Neutrophil (primary cell): ENCODE measurements at regions not wholly inside any gene's neighbourhood (a gene's known extent, or its start where the extent isn't known, plus 50 kb on each side); places are given as distances from the start of the nearest gene placed in this dataset.

Experiments
- H3K27ac ChIP-seq: fragments of 200-600 bp; sonication (generic); 2 replicates; pipeline ENCODE4 v1.5.1; 2016; ENCODE audit warnings: mild to moderate bottlenecking, moderate library complexity
- H3K27me3 ChIP-seq: fragments of 200-600 bp; sonication (generic); 2 replicates; pipeline ENCODE4 v1.6.0; 2016; ENCODE audit warnings: mild to moderate bottlenecking
- H3K36me3 ChIP-seq: fragments of 200-600 bp; sonication (generic); 2 replicates; pipeline ENCODE4 v1.5.1; 2017
- H3K4me1 ChIP-seq, 2 experiments: fragments of 200-600 bp in 1 of 2; sonication (generic) in 1 of 2; 1 replicate in 1 of 2; 2 replicates in 1 of 2; pipeline versions ENCODE4 v1.5.1 to v1.6.1; 2013 to 2016; ENCODE audit warnings: low read depth in 1 of 2, low read length in 1 of 2, mild to moderate bottlenecking in 1 of 2, moderate library complexity in 1 of 2; ENCODE audit not compliant: control insufficient read depth in 1 of 2, insufficient read depth in 1 of 2
- H3K4me3 ChIP-seq, 2 experiments: fragments of 200-600 bp in 1 of 2; sonication (generic) in 1 of 2; 1 replicate in 1 of 2; 2 replicates in 1 of 2; pipeline ENCODE4 v1.5.1; 2013 to 2016; ENCODE audit warnings: low read depth in 1 of 2, low read length in 1 of 2, mild to moderate bottlenecking in 1 of 2, moderate library complexity in 1 of 2
- H3K9me3 ChIP-seq: fragments of 200-600 bp; sonication (generic); 2 replicates; pipeline ENCODE4 v1.5.1; 2016
- CTCF ChIP-seq: fragments of 200-600 bp; sonication (generic); IDR thresholded peaks from 2 replicates; pipeline ENCODE4 v1.5.1; 2016; ENCODE audit warnings: antibody characterized with exemption

- Histone ChIP-seq H3K4me3 (no peak overlapping the region), H3K36me3 (no peaks in the 10 kb centered on the region), H3K4me1 (no peaks in the 10 kb centered on the region), H3K27ac (no peak overlapping the region), H3K9me3 (peaks cover 13% of the 10 kb centered on the region), H3K27me3 (no peaks in the 10 kb centered on the region)
- TF ChIP-seq CTCF, result no peak
Observed at GRCh38 chr15:25175789-25176615, 221.2 kb downstream of the SNRPN start.

- Histone ChIP-seq H3K27ac (no peak overlapping the region), H3K4me3 (no peak overlapping the region), H3K27me3 (no peaks in the 10 kb centered on the region), H3K9me3 (peaks cover 12% of the 10 kb centered on the region), H3K36me3 (no peaks in the 10 kb centered on the region), H3K4me1 (no peaks in the 10 kb centered on the region)
- no peak for TF ChIP-seq CTCF
Observed at GRCh38 chr15:25176616-25176923, 221.8 kb downstream of the SNRPN start.

- H3K27me3 ChIP-seq, result no peaks in the 10 kb centered on the region
- H3K4me3 ChIP-seq, result no peak overlapping the region
- no peak overlapping the region for H3K27ac ChIP-seq
- H3K9me3 ChIP-seq, result peaks cover 5% of the 10 kb centered on the region
- TF ChIP-seq CTCF, result no peak
- H3K4me1 ChIP-seq, result no peaks in the 10 kb centered on the region
- H3K36me3 ChIP-seq, result no peaks in the 10 kb centered on the region
Observed at GRCh38 chr15:25176991-25177954, 222.5 kb downstream of the SNRPN start.

GRCh38 chr15:25177955-25178801, 223.4 kb downstream of the SNRPN start:
- Histone ChIP-seq H3K4me3 (no peak overlapping the region), H3K36me3 (no peaks in the 10 kb centered on the region), H3K27ac (no peak overlapping the region), H3K9me3 (peaks cover 8% of the 10 kb centered on the region), H3K27me3 (no peaks in the 10 kb centered on the region), H3K4me1 (no peaks in the 10 kb centered on the region)
- TF ChIP-seq CTCF, result no peak
